ENCODE measurements at regions not wholly inside any gene's neighbourhood (a gene's known extent, or its start where the extent isn't known, plus 50 kb on each side); places are given as distances from the start of the nearest gene placed in this dataset.

- TF ChIP-seq YY1 (IDR thresholded peaks at IDR 0.05; ENCODE audit: low read depth) (no peak), FOXM1 (IDR thresholded peaks at IDR 0.05; ENCODE audit: borderline replicate concordance, low read depth) (no peak), REST (IDR thresholded peaks at IDR 0.05; ENCODE audit: low read depth) (no peak), CEBPB (IDR thresholded peaks at IDR 0.05) (no peak), NFIC (IDR thresholded peaks at IDR 0.05) (no peak), TAF1 (IDR thresholded peaks at IDR 0.05; ENCODE audit: low read depth) (no peak), TCF12 (IDR thresholded peaks at IDR 0.05; ENCODE audit: low read depth) (no peak), CREB1 (IDR thresholded peaks at IDR 0.05; ENCODE audit: low read depth) (no peak), EGR1 (IDR thresholded peaks at IDR 0.05) (no peak), EP300 (IDR thresholded peaks at IDR 0.05; ENCODE audit: borderline replicate concordance) (no peak)
- TF ChIP-seq, protein P1, sequence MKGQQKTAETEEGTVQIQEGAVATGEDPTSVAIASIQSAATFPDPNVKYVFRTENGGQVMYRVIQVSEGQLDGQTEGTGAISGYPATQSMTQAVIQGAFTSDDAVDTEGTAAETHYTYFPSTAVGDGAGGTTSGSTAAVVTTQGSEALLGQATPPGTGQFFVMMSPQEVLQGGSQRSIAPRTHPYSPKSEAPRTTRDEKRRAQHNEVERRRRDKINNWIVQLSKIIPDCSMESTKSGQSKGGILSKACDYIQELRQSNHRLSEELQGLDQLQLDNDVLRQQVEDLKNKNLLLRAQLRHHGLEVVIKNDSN (IDR thresholded peaks at IDR 0.05), result no peak
Measured at GRCh38 chr12:89181271-89181920, 170.9 kb downstream of the DUSP6 start.

GRCh38 chr12:89180496-89180895 lies 171.8 kb downstream of the DUSP6 start:
- TF ChIP-seq CEBPB (IDR thresholded peaks at IDR 0.05) (no peak), ZBTB7A (IDR thresholded peaks at IDR 0.05; ENCODE audit: low read depth) (no peak), CREB1 (IDR thresholded peaks at IDR 0.05; ENCODE audit: low read depth) (no peak), YY1 (IDR thresholded peaks at IDR 0.05; ENCODE audit: low read depth) (no peak), FOXM1 (IDR thresholded peaks at IDR 0.05; ENCODE audit: borderline replicate concordance, low read depth) (no peak), EP300 (IDR thresholded peaks at IDR 0.05; ENCODE audit: borderline replicate concordance) (no peak), EGR1 (IDR thresholded peaks at IDR 0.05) (no peak), TEAD4 (IDR thresholded peaks at IDR 0.05) (no peak), REST (IDR thresholded peaks at IDR 0.05; ENCODE audit: low read depth) (no peak), NFIC (IDR thresholded peaks at IDR 0.05) (no peak), RAD21 (IDR thresholded peaks at IDR 0.05; ENCODE audit: low read depth) (no peak), TAF1 (IDR thresholded peaks at IDR 0.05; ENCODE audit: low read depth) (no peak), TCF12 (IDR thresholded peaks at IDR 0.05; ENCODE audit: low read depth) (no peak)
- TF ChIP-seq, protein P1 (IDR thresholded peaks at IDR 0.05), result no peak
- TF ChIP-seq, protein P2, sequence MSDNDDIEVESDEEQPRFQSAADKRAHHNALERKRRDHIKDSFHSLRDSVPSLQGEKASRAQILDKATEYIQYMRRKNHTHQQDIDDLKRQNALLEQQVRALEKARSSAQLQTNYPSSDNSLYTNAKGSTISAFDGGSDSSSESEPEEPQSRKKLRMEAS (IDR thresholded peaks at IDR 0.05), result no peak

GRCh38 chr12:89179983-89180382 lies 172.3 kb downstream of the DUSP6 start:
- TF ChIP-seq ZBTB7A (IDR thresholded peaks at IDR 0.05; ENCODE audit: low read depth) (no peak), EGR1 (IDR thresholded peaks at IDR 0.05) (no peak), NFIC (IDR thresholded peaks at IDR 0.05) (peak; percentile 54), TCF12 (IDR thresholded peaks at IDR 0.05; ENCODE audit: low read depth) (no peak), CREB1 (IDR thresholded peaks at IDR 0.05; ENCODE audit: low read depth) (no peak), YY1 (IDR thresholded peaks at IDR 0.05; ENCODE audit: low read depth) (no peak), CEBPB (IDR thresholded peaks at IDR 0.05) (peak; percentile 88), REST (IDR thresholded peaks at IDR 0.05; ENCODE audit: low read depth) (no peak), EP300 (IDR thresholded peaks at IDR 0.05; ENCODE audit: borderline replicate concordance) (no peak), TAF1 (IDR thresholded peaks at IDR 0.05; ENCODE audit: low read depth) (no peak), TEAD4 (IDR thresholded peaks at IDR 0.05) (no peak)
- TF ChIP-seq, protein P2 (IDR thresholded peaks at IDR 0.05), result no peak

- TF ChIP-seq TAF1 (IDR thresholded peaks at IDR 0.05; ENCODE audit: low read depth) (no peak), TCF12 (IDR thresholded peaks at IDR 0.05; ENCODE audit: low read depth) (no peak), REST (IDR thresholded peaks at IDR 0.05; ENCODE audit: low read depth) (no peak), RAD21 (IDR thresholded peaks at IDR 0.05; ENCODE audit: low read depth) (no peak), YY1 (IDR thresholded peaks at IDR 0.05; ENCODE audit: low read depth) (no peak), EP300 (IDR thresholded peaks at IDR 0.05; ENCODE audit: borderline replicate concordance) (no peak)
- TF ChIP-seq, protein P2 (IDR thresholded peaks at IDR 0.05), result no peak
Measured at GRCh38 chr12:89179245-89179644, 173.1 kb downstream of the DUSP6 start.
